GM18909 (cell line): ENCODE measurements at regions not wholly inside any gene's neighbourhood (a gene's known extent, or its start where the extent isn't known, plus 50 kb on each side); places are given as distances from the start of the nearest gene placed in this dataset.

Source experiments
- ATAC-seq: cut with Tn5 transposase; IDR thresholded peaks from one replicate; pipeline ENCODE4 v1.9.1; 2021; ENCODE audit warnings: mild to moderate bottlenecking; ENCODE audit not compliant: unreplicated experiment, poor library complexity

DNA sequence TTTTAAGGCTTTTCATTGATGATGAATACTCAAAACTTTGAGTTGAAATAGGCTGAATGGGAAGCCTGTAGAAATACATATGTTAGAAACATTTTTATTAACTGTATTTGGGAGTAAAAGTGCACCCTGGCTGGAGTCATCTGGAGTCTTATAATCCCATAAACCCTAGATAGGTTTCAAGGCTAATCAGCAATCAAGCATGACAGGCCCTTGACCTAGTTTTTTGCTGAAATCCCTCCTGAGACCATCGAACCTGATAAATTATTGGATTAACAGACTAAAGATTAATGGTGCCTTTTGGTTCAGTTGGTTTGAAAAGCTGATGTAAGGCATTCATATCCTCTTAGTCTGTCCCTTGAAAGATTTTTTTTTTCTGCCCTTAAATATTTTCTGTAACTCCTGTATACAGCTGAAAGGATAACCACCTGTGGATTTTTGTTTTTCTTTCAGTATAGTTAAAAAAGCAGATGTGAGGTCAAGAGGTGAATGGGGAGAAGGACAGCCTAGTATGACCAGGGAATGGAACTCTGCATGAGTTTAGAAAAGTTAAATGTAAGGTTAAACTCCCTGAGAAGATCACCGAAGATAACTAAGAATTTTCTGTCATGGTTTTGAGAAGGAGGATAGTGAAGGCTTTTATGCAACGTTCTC, 69.4 kb upstream of the STXBP5L start:
- no peak for ATAC-seq

DNA sequence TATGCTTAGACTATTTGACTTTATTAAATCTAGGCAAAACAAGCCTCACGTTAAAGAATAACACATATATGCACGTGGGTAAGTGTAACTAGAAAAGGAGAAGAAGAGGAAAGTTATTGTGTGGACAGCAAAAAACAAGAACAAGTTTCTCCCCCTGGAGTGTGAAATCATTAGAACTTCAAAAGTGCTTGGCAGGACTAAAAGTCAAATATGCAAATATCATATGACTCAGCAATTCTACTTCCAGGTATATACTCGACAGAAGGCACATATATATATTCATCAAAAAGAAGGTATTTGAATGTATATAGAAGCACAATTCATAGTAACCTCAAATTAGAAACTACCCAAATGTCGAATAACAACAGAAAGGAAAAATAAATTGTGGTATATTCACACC, 68.9 kb upstream of the STXBP5L start:
- ATAC-seq: no peak

DNA sequence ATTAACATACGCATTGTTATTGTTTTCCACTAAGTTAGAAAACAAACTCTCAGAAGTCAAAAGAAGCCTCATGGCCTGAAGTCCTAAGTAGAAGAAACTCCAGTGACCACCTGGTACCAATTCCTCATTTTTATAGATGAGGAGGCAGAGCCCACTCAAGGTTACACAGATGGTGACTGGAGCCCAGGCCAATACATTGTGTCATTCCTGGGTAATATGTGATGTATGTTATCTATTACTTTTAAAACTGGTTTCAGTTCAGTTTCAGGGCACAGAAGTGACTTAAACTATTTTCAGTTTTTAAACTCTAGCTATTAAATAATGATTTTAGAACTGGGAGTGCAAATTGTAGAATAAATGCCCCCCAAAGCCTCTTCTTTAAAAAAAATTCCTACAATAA, 66.7 kb upstream of the STXBP5L start:
- ATAC-seq: peak; percentile 85

DNA sequence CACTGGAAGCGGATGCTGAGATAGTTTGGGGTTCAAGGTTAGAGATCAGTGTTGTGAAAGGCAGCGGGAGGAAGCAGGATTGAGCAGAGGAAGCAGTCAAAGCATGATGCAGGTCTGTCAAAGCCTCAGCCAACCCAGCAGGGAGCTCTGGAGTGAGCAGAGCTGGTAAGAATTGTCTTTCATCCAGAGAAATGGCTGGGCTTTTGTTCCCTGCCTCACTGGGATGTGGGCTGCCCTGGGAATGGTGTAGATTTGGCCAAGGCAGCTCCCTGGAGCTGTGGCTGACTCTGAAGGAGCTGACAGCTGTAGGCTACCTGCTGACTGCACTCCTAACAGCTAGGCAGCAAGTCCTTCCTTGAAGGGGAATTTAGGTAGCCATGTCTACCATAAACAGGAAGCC, 61.9 kb upstream of the STXBP5L start:
- ATAC-seq: no peak

DNA sequence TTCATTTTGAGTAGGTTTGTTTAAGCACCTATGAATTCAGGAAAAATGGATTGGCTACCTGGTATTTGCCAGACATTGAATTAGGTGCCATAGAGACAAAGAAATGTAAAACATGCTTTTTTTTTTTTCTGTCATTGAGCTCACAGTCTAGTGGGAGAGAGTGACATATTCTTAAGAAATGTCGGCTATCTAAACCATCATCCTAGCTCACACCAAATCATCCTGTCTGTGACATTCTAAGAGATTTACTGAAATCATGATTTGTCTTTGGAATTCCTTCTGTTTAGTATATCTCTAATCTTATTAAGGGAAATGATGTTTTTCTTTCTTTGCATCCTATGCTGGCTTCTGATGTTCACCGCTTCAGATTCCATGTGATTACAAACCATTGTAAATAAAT, 59.5 kb upstream of the STXBP5L start:
- ATAC-seq: no peak

DNA sequence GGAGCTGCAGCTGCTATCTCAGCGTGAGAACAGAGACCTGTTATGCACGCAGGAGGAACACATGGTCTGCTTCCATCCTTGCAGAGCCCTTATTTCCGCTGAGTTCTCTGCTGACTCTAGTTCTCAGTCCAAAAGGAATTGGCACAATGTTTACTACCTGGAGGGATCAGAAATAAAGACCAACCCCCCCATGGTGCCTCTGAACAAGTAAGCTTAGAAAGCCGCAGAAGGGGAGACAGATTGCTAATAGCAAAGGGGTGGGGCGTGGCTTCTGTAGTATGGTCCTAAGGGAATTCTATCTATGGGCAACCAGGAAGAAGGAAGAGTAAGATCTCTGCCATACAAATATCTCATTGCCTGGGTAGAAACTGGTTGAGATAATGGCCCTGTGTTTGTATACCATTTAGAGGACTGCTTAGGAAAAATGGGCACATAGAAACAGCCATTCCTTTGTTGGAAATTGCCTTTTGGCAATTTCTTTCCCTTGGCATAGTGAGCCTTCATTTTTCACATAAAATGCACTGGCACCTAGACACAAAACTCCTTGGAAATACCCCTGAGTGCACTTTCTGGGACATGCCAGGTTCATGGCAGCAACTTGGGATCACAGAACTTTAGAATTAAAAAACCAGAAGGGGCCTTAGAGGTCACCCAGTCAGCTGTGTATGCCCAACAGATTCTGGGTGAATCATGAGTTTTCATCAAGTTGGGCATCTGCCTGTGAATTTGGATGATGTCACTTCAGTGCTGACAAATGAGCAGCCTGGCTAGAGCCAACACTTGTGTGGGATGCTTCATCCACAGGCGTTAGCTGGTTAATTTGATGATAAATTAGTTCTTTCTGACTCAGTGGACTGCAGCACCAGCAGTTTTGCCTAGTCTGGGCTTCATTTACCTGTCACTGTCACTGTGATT, 57.4 kb upstream of the STXBP5L start:
- ATAC-seq: no peak

DNA sequence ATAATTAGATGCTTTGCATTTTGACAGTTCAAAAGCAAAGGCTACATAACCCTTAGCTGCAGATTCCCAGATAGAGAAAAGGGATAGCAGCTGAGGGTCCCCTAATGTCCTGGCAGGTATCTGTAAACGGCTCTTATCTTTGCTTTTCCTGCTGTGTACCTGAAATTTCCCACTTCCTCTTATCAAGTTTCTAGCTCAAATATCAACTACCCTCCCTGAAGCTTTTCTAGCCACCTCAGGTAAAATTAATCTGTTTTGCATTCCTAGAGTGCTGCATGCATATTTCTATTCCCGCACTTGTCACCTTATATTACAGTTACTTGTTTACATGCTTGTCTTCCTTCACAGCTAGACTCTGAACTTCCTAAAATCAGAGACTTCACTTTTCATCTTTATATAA, 55.6 kb upstream of the STXBP5L start:
- ATAC-seq: no peak

DNA sequence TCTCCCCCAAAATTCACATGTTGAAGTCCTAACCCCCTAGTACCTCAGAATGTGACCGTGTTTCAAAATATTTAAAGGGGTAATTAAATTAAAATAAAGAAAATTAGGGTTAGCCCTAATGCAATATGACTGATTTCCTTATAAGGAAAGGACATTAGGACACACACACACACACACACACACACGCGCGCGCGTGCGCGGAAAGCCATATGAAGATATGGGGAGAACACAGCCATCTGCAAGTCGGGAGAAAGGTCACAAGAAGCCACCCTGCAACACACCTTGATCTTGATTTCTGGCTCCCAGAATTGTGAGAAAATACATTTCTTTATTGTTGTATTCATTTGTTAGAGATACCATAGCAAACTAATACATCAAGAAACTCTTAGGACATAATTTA, 54.6 kb upstream of the STXBP5L start:
- ATAC-seq: no peak

DNA sequence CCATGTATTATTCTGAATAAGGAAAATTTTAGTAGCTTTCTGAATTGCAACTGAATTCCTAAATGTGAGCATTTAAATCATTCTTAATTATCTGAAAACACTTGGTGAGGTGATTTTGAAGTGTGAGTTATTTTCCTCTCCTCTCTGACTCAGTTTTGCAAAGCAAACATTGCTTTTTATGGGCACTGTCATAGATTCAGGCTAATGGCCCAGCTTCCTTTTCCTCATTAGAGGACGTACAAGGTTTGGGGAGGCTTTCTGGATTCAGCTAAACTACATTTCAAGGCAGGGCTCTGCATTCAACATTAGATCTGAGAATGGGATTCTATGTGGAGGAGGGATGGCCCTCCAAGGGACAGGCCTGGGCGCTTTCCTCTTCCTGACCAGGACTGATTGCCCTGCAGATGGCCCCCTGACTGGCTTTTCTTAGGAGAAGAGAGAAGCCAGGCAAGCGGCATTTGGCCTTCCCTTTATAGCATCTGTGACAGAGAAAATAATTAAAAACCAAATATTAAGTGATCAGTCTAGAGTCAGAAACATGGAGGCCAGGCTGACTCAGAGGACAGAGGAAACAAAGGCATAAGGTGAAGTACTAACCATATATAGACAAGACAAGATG, 53.0 kb upstream of the STXBP5L start:
- ATAC-seq: no peak

DNA sequence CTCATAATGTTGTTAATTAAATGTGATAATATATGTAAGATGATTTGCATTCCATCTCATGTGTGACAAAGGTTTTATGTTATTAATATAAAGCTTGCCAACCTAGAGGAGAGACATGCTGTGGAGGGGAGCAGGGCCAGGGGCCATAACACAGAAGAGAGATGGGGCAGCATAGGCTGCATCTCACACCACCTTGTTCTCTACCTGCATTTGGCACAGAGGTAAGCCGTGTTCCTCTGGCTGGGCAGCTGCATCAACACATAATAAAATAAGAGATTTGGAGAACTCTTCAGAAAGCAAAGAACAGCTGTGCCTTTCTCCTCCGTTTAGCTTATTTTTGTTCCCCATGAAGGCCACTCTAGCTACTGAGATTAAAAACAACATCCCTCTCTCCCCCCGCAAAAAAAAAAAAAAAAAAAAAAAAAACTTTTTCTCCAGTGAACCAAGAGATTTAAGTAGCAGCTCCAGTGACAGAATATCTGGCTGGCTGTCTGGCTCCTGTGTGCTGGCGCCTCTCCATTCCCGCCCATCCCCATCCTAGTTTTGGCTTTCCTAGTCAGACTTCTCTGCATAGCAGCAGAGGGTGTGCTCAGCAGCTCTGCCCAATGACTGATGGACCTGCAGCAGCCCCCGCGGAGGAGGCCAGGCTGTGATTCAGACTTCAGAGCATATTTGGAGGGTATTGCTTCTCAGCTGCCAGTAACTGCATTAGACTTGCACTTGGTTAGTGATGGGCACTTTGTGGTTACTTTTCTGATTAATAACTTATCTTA, 52.2 kb upstream of the STXBP5L start:
- no peak for ATAC-seq
